DMS 273 (cell line): ENCODE measurements at regions not wholly inside any gene's neighbourhood (a gene's known extent, or its start where the extent isn't known, plus 50 kb on each side); places are given as distances from the start of the nearest gene placed in this dataset.

Experiments used
- DNase-seq: peaks from one replicate; lab custom pipeline; 2025; ENCODE audit not compliant: unreplicated experiment; lab: John Stamatoyannopoulos, UW

- no peak for DNase-seq
These were observed 60.2 kb upstream of the TOP3B start for GRCh38 chr22:22042599-22043295.

- no peak for DNase-seq
These were observed 59.4 kb upstream of the TOP3B start for GRCh38 chr22:22042009-22042408.

GRCh38 chr22:22040908-22041307 is 58.3 kb upstream of the TOP3B start:
- DNase-seq: no peak

GRCh38 chr22:22040472-22040871 is 57.9 kb upstream of the TOP3B start:
- DNase-seq: no peak

- no peak for DNase-seq
These were observed 56.9 kb upstream of the TOP3B start for GRCh38 chr22:22039286-22040074.

- DNase-seq: no peak
These were observed 55.7 kb upstream of the TOP3B start for GRCh38 chr22:22038178-22038880.

- no peak for DNase-seq
These were observed 55.2 kb upstream of the TOP3B start for GRCh38 chr22:22037740-22038139.

GRCh38 chr22:22037229-22037628 is 54.6 kb upstream of the TOP3B start:
- no peak for DNase-seq

- DNase-seq: no peak
These were observed 54.0 kb upstream of the TOP3B start for GRCh38 chr22:22036588-22036987.

- DNase-seq: no peak
These were observed 53.3 kb upstream of the TOP3B start for GRCh38 chr22:22035771-22036314.

- no peak for DNase-seq
These were observed 52.6 kb upstream of the TOP3B start for GRCh38 chr22:22035203-22035602.

GRCh38 chr22:22034469-22035132 is 52.0 kb upstream of the TOP3B start:
- no peak for DNase-seq

- DNase-seq: no peak
These were observed 51.3 kb upstream of the TOP3B start for GRCh38 chr22:22033803-22034468.

- DNase-seq: no peak
These were observed 50.6 kb upstream of the TOP3B start for GRCh38 chr22:22032906-22033802.

- no peak for DNase-seq
These were observed 49.7 kb upstream of the TOP3B start for GRCh38 chr22:22032099-22032905.
